ENCODE measurements at regions not wholly inside any gene's neighbourhood (a gene's known extent, or its start where the extent isn't known, plus 50 kb on each side); places are given as distances from the start of the nearest gene placed in this dataset.
"Not testable (repeated sequence)": the region's sequence is repeated elsewhere in the genome, so short reads cannot be mapped to it uniquely, and the experiment has no call there.

- no peak for DNase-seq
These were observed 523.5 kb upstream of the ADGRL4 start for GRCh38 chr1:79530055-79530454.

GRCh38 chr1:79524126-79524525 is 517.6 kb upstream of the ADGRL4 start:
- DNase-seq: no peak

- DNase-seq: no peak
These were observed 512.7 kb upstream of the ADGRL4 start for GRCh38 chr1:79519084-79519760.

GRCh38 chr1:79517470-79518224 is 511.1 kb upstream of the ADGRL4 start:
- no peak for DNase-seq

GRCh38 chr1:79507770-79508169 is 501.2 kb upstream of the ADGRL4 start:
- DNase-seq: no peak

- DNase-seq: no peak
These were observed 494.6 kb upstream of the ADGRL4 start for GRCh38 chr1:79501153-79501552.

GRCh38 chr1:79499541-79499940 is 493.0 kb upstream of the ADGRL4 start:
- no peak for DNase-seq

- DNase-seq: no peak
These were observed 490.8 kb upstream of the ADGRL4 start for GRCh38 chr1:79497193-79497773.

- no peak for DNase-seq
These were observed 489.6 kb upstream of the ADGRL4 start for GRCh38 chr1:79496129-79496528.

- DNase-seq: not testable (repeated sequence)
These were observed 487.2 kb upstream of the ADGRL4 start for GRCh38 chr1:79493702-79494101.

GRCh38 chr1:79488572-79489121 is 482.1 kb upstream of the ADGRL4 start:
- not testable (repeated sequence) for DNase-seq

- DNase-seq: no peak
These were observed 472.3 kb upstream of the ADGRL4 start for GRCh38 chr1:79478728-79479373.

GRCh38 chr1:79478160-79478559 is 471.6 kb upstream of the ADGRL4 start:
- DNase-seq: no peak

GRCh38 chr1:79472067-79472656 is 465.6 kb upstream of the ADGRL4 start:
- no peak for DNase-seq

- DNase-seq: no peak
These were observed 462.6 kb upstream of the ADGRL4 start for GRCh38 chr1:79469139-79469538.

- no peak for DNase-seq
These were observed 454.4 kb upstream of the ADGRL4 start for GRCh38 chr1:79460773-79461436.

- no peak for DNase-seq
These were observed 451.2 kb upstream of the ADGRL4 start for GRCh38 chr1:79457562-79458224.

GRCh38 chr1:79448426-79448825 is 441.9 kb upstream of the ADGRL4 start:
- DNase-seq: no peak

GRCh38 chr1:79441238-79441637 is 434.7 kb upstream of the ADGRL4 start:
- DNase-seq: no peak

GRCh38 chr1:79437540-79437939 is 431.0 kb upstream of the ADGRL4 start:
- no peak for DNase-seq

GRCh38 chr1:79431340-79431739 is 424.8 kb upstream of the ADGRL4 start:
- DNase-seq: no peak

- DNase-seq: no peak
These were observed 423.9 kb upstream of the ADGRL4 start for GRCh38 chr1:79430437-79430836.
